BJ (cell line): ENCODE measurements at regions not wholly inside any gene's neighbourhood (a gene's known extent, or its start where the extent isn't known, plus 50 kb on each side); places are given as distances from the start of the nearest gene placed in this dataset.

Source experiments
- CTCF ChIA-PET: fragments of 350-600 bp; formaldehyde crosslinking; extraction: SDS; loops from one replicate; lab custom pipeline; 2021; ENCODE audit warnings: antibody characterized with exemption, inconsistent platforms; lab: Yijun Ruan, JAX
- POLR2A ChIA-PET: fragments of 300-600 bp; sonication (Branson Sonifier 250); formaldehyde crosslinking; extraction: SDS; loops from one replicate; lab custom pipeline; 2021; ENCODE audit warnings: antibody characterized with exemption; lab: Charles Lee
- DNase-seq: peaks from one replicate; pipeline ENCODE4 v3.0.0-alpha.2; 2011; ENCODE audit warnings: low read depth
- H3K27me3 ChIP-seq: 2 replicates; pipeline ENCODE4 v1.6.0; 2011; ENCODE audit warnings: low read length; ENCODE audit not compliant: control insufficient read depth, insufficient read depth
- H3K36me3 ChIP-seq: 2 replicates; pipeline ENCODE4 v1.5.1; 2011; ENCODE audit warnings: low read length; ENCODE audit not compliant: control insufficient read depth, insufficient read depth
- H3K4me3 ChIP-seq: 2 replicates; pipeline ENCODE4 v1.5.1; 2011; ENCODE audit warnings: low read depth, mild to moderate bottlenecking, control low read depth, low read length
- TF ChIP-seq, protein P1 (sequence below): IDR thresholded peaks from 2 replicates; pipeline ENCODE4 v1.5.1; 2011; ENCODE audit warnings: low read depth, mild to moderate bottlenecking, control low read depth, inconsistent platforms, low read length, moderate library complexity; ENCODE audit not compliant: insufficient read depth

DNA sequence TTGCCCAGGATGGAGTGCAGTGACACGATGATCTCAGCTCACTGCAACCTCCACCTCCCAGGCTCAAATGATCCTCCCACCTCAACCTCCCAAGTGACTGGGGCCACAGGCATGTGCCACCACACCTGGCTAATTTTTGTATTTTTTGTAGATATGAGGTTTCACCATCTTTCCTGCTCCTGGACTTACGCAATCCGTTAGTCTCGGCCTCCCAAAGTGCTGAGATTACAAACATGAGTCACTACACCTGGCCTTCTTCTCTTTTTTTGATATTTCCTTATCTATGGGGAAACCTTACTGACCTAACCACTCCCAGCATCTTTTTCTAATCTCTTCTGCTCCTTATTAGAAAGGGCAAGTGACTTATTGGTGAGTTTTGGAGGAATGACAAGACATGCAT is 121.7 kb upstream of the CHORDC1 start:
- ChIA-PET POLR2A (no interaction called here), CTCF (interaction anchor here (0.6 kb wide), 1 partner anchor 133 kb away, joined by 3 read pairs; no protein-coding TSS in a partner anchor)
- TF ChIP-seq, protein P1, sequence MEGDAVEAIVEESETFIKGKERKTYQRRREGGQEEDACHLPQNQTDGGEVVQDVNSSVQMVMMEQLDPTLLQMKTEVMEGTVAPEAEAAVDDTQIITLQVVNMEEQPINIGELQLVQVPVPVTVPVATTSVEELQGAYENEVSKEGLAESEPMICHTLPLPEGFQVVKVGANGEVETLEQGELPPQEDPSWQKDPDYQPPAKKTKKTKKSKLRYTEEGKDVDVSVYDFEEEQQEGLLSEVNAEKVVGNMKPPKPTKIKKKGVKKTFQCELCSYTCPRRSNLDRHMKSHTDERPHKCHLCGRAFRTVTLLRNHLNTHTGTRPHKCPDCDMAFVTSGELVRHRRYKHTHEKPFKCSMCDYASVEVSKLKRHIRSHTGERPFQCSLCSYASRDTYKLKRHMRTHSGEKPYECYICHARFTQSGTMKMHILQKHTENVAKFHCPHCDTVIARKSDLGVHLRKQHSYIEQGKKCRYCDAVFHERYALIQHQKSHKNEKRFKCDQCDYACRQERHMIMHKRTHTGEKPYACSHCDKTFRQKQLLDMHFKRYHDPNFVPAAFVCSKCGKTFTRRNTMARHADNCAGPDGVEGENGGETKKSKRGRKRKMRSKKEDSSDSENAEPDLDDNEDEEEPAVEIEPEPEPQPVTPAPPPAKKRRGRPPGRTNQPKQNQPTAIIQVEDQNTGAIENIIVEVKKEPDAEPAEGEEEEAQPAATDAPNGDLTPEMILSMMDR, result no peak
- no peak overlapping the region for H3K4me3 ChIP-seq
- no peaks in the 10 kb centered on the region for H3K36me3 ChIP-seq
- H3K27me3 ChIP-seq, result no peaks in the 10 kb centered on the region
- no peak for DNase-seq

DNA sequence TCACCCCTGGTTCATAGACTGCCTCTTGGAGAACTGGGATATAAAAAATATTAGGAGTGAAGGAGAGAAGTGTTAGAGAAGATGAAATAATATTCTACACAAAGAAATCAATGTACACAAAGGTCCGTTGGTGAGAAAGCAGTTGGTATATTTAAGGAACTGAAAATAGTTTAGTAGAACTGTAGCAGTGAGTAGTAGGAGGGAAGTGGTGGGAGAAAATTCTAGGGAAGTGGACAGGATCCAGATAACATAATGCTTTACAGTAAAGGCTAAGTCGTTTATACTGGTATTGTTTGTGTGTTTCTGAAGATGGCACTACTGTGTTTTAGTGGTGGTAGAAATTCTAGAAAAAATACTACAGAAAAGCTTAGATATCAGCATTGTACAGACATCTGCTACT is 120.8 kb upstream of the CHORDC1 start:
- TF ChIP-seq, protein P1, result no peak
- DNase-seq, result no peak
- CTCF ChIA-PET, result no interaction called here
- Histone ChIP-seq H3K27me3 (no peaks in the 10 kb centered on the region), H3K4me3 (no peak overlapping the region), H3K36me3 (no peaks in the 10 kb centered on the region)
- POLR2A ChIA-PET, result no interaction called here

DNA sequence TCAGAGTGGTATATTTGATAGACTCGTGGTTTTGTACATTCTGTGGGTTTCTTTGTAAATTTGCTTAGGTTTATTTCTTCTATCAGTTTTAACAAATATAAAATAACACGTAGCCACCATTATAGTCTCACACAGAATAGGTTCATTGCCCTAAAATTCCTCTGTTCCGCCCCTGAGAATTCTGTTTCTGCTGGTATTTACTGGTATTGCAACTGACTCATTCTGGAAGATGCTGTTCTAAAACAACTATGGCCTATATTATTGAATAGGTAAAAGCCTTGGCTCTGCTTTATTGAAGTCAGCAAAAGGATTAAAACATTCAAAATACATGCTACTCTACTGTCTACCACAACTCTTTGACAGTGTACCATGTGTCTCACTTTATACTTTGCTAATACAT is 119.1 kb upstream of the CHORDC1 start:
- H3K4me3 ChIP-seq, result no peak overlapping the region
- POLR2A ChIA-PET, result no interaction called here
- DNase-seq, result no peak
- TF ChIP-seq, protein P1, result no peak
- no peaks in the 10 kb centered on the region for H3K27me3 ChIP-seq
- H3K36me3 ChIP-seq, result no peaks in the 10 kb centered on the region
- CTCF ChIA-PET, result no interaction called here

DNA sequence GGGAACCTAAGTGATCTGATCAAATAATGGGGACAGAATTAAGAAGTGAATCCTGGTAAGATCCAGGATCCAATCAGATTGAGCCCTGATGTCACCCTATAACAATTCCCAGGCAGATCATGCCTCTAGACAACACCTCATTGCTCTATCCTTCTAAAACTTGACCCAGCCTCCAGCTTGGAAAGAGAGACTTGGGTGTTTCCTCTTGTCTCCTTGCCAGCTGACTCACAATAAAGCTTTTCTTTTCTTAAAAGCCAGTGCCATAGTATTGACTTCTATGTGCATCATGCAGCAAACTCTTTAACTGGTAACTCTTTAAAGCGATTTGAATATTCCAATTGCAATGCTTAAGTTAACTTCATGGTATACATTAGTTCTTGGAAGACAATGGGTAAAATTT is 109.6 kb upstream of the CHORDC1 start:
- no peak for DNase-seq
- TF ChIP-seq, protein P1, result no peak
- CTCF ChIA-PET, result no interaction called here
- Histone ChIP-seq H3K27me3 (no peaks in the 10 kb centered on the region), H3K36me3 (no peaks in the 10 kb centered on the region), H3K4me3 (no peak overlapping the region)
- POLR2A ChIA-PET, result no interaction called here

DNA sequence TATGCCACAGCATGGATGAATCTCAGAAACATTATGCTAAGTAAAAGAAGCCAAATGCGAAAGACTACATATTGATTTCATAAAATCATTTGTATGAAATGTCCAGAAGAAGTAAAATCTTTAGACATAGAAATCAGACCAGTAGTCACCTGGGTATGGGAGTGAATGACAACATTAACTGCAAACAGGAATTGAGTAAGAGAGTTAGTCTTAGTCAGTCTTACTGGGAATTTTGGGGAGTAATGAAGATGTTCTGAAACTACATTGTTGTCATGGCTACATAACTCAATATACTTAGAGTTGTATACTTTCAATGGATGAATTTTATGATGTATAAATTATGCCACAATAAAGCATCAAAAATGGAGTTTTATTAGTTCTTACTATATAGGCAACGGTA is 107.8 kb upstream of the CHORDC1 start:
- DNase-seq, result no peak
- H3K36me3 ChIP-seq, result no peaks in the 10 kb centered on the region

More for the DNA sequence above, 107.8 kb upstream of the CHORDC1 start:
- POLR2A ChIA-PET, result no interaction called here
- CTCF ChIA-PET, result no interaction called here
- Histone ChIP-seq H3K4me3 (no peak overlapping the region), H3K27me3 (no peaks in the 10 kb centered on the region)
- TF ChIP-seq, protein P1, result no peak
